Trophoblast cell (in vitro differentiated cells and primary cell): ENCODE measurements at regions not wholly inside any gene's neighbourhood (a gene's known extent, or its start where the extent isn't known, plus 50 kb on each side); places are given as distances from the start of the nearest gene placed in this dataset.

Source experiments
- DNase-seq, 2 donors: peaks; one replicate each; pipeline ENCODE4 v3.0.0-alpha.2; 2016
- H2AFZ ChIP-seq: 2 replicates; pipeline ENCODE4 v1.6.1; 2013; ENCODE audit warnings: low read length, moderate library complexity, mild to moderate bottlenecking; ENCODE audit not compliant: insufficient read depth, poor library complexity
- H2AK5ac ChIP-seq: 2 replicates; pipeline ENCODE4 v1.6.1; 2013; ENCODE audit warnings: mild to moderate bottlenecking, low read length
- H2BK120ac ChIP-seq: 2 replicates; pipeline ENCODE4 v1.6.1; 2013; ENCODE audit warnings: low read length, mild to moderate bottlenecking, moderate library complexity; ENCODE audit not compliant: insufficient read depth, poor library complexity
- H2BK12ac ChIP-seq: 2 replicates; pipeline ENCODE4 v1.6.1; 2013; ENCODE audit warnings: mild to moderate bottlenecking, low read length, moderate library complexity
- H2BK5ac ChIP-seq: 2 replicates; pipeline ENCODE4 v1.6.1; 2013; ENCODE audit warnings: low read length, low read depth, moderate library complexity, mild to moderate bottlenecking; ENCODE audit not compliant: poor library complexity
- H3K14ac ChIP-seq: 2 replicates; pipeline ENCODE4 v1.6.1; 2013; ENCODE audit warnings: mild to moderate bottlenecking, low read length
- H3K18ac ChIP-seq: 2 replicates; pipeline ENCODE4 v1.6.1; 2013; ENCODE audit warnings: mild to moderate bottlenecking, low read length
- H3K23ac ChIP-seq: 2 replicates; pipeline ENCODE4 v1.6.1; 2013; ENCODE audit warnings: low read length
- H3K27ac ChIP-seq: 2 replicates; pipeline ENCODE4 v1.5.1; 2013; ENCODE audit warnings: low read depth, mild to moderate bottlenecking, inconsistent platforms, low read length, moderate library complexity
- H3K27me3 ChIP-seq: 2 replicates; pipeline ENCODE4 v1.6.1; 2013; ENCODE audit warnings: inconsistent platforms, mild to moderate bottlenecking, low read length, moderate library complexity; ENCODE audit not compliant: insufficient read depth
- H3K36me3 ChIP-seq, 2 experiments: 1 replicate in 1 of 2; 2 replicates in 1 of 2; pipeline ENCODE4 v1.6.1; 2013; ENCODE audit warnings: low read length in 2 of 2, mild to moderate bottlenecking in 2 of 2, moderate library complexity in 1 of 2; ENCODE audit not compliant: insufficient read depth in 2 of 2, control insufficient read depth in 1 of 2
- H3K4ac ChIP-seq: 2 replicates; pipeline ENCODE4 v1.6.1; 2013; ENCODE audit warnings: low read depth, mild to moderate bottlenecking, low read length, moderate library complexity
- H3K4me1 ChIP-seq, 2 experiments: 1 replicate in 1 of 2; 2 replicates in 1 of 2; pipeline ENCODE4 v1.6.1; 2013; ENCODE audit warnings: low read length in 2 of 2, mild to moderate bottlenecking in 2 of 2, moderate library complexity in 1 of 2; ENCODE audit not compliant: insufficient read depth in 2 of 2, control insufficient read depth in 1 of 2
- H3K4me2 ChIP-seq: 2 replicates; pipeline ENCODE4 v1.6.1; 2013; ENCODE audit warnings: inconsistent platforms, mild to moderate bottlenecking, low read length, moderate library complexity
- H3K4me3 ChIP-seq: 2 replicates; pipeline ENCODE4 v1.5.1; 2013; ENCODE audit warnings: mild to moderate bottlenecking, low read depth, low read length, inconsistent platforms
- H3K79me1 ChIP-seq: one replicate; pipeline ENCODE4 v1.6.1; 2013; ENCODE audit warnings: low read length
- H3K79me2 ChIP-seq: 2 replicates; pipeline ENCODE4 v1.6.1; 2013; ENCODE audit warnings: low read length, mild to moderate bottlenecking; ENCODE audit not compliant: control insufficient read depth, insufficient read depth, poor library complexity
- H3K9ac ChIP-seq: 2 replicates; pipeline ENCODE4 v1.6.1; 2013; ENCODE audit warnings: mild to moderate bottlenecking, low read length
- H3K9me3 ChIP-seq: 2 replicates; pipeline ENCODE4 v1.6.1; 2013; ENCODE audit warnings: low read depth, mild to moderate bottlenecking, control low read depth, inconsistent platforms, low read length; ENCODE audit not compliant: insufficient read depth
- H4K12ac ChIP-seq: 2 replicates; pipeline ENCODE4 v1.6.1; 2013; ENCODE audit warnings: low read depth, mild to moderate bottlenecking, low read length, moderate library complexity
- H4K8ac ChIP-seq: 2 replicates; pipeline ENCODE4 v1.6.1; 2013; ENCODE audit warnings: low read depth, mild to moderate bottlenecking, low read length, moderate library complexity
- H4K91ac ChIP-seq: one replicate; pipeline ENCODE4 v1.6.1; 2013; ENCODE audit warnings: low read depth, mild to moderate bottlenecking, low read length, moderate library complexity
- WGBS: extraction: QIAGEN DNeasy Blood & Tissue Kit; methylation state at CpG from one replicate; pipeline ENCODE4 v1.1.7; 2013; ENCODE audit warnings: missing lambda C conversion rate; ENCODE audit not compliant: insufficient read length, insufficient coverage; ENCODE audit errors: extremely low coverage; 5-methylcytosine and 5-hydroxymethylcytosine counted together

GRCh38 chr13:50400035-50400726 is 384.9 kb downstream of the KCNRG start:
- H3K9me3 ChIP-seq, result no peaks in the 10 kb centered on the region
- no peak overlapping the region for H3K18ac ChIP-seq
- no peak overlapping the region for H2BK120ac ChIP-seq
- H3K4me1 ChIP-seq, result no peaks in the 10 kb centered on the region
- no peak overlapping the region for H2AK5ac ChIP-seq
- no peaks in the 10 kb centered on the region for H3K27me3 ChIP-seq
- H3K27ac ChIP-seq, result no peak overlapping the region
- no peak overlapping the region for H4K91ac ChIP-seq
- no peak overlapping the region for H4K8ac ChIP-seq
- H3K23ac ChIP-seq, result no peak overlapping the region
- H2AFZ ChIP-seq, result no peak overlapping the region
- no peak overlapping the region for H2BK5ac ChIP-seq
- no peaks in the 10 kb centered on the region for H3K79me1 ChIP-seq
- no peak overlapping the region for H2BK12ac ChIP-seq
- no peak overlapping the region for H4K12ac ChIP-seq
- no peaks in the 10 kb centered on the region for H3K36me3 ChIP-seq
- H3K79me2 ChIP-seq, result no peaks in the 10 kb centered on the region
- WGBS, result no CpG with 5 or more reads among the region's 3 CpGs
- no peak for DNase-seq
- H3K4ac ChIP-seq, result no peak overlapping the region
- no peak overlapping the region for H3K9ac ChIP-seq
- no peak overlapping the region for H3K14ac ChIP-seq
- no peak overlapping the region for H3K4me3 ChIP-seq
- no peak overlapping the region for H3K4me2 ChIP-seq

DNA sequence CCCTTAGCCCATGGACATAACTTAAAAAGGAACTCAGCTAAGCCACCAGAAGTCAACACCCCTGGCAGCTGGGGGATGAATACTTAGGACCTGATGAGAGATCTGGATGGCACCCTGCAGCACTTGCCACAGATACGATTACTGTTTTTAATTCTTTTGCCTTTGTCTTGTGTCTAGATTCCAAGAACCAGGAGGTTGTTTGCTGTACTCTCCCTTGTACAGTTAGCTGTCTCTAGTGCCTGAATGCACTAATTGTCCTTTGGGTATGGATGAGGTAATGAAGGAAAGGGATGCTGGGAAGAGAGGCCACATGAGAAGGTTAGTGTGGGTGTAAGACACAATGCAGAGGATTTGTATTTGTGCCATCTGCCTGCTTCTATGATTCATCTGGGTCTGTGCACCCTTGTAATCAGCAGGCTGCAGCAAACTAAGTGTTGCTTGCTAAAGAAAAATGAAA is 385.8 kb downstream of the KCNRG start:
- Histone ChIP-seq H2BK12ac (no peak overlapping the region), H3K27ac (no peak overlapping the region), H2AK5ac (no peak overlapping the region), H4K91ac (no peak overlapping the region), H3K79me2 (no peaks in the 10 kb centered on the region), H2BK120ac (no peak overlapping the region), H3K27me3 (no peaks in the 10 kb centered on the region), H3K79me1 (no peaks in the 10 kb centered on the region), H3K4me3 (no peak overlapping the region), H3K4ac (no peak overlapping the region), H3K23ac (no peak overlapping the region), H2BK5ac (no peak overlapping the region), H3K18ac (no peak overlapping the region), H3K9ac (no peak overlapping the region), H2AFZ (no peak overlapping the region), H3K4me2 (no peak overlapping the region), H3K36me3 (no peaks in the 10 kb centered on the region), H4K8ac (no peak overlapping the region), H3K9me3 (no peaks in the 10 kb centered on the region), H4K12ac (no peak overlapping the region), H3K14ac (no peak overlapping the region), H3K4me1 (no peaks in the 10 kb centered on the region)
- WGBS, result no CpG with 5 or more reads among the region's 1 CpG
- no peak for DNase-seq

DNA sequence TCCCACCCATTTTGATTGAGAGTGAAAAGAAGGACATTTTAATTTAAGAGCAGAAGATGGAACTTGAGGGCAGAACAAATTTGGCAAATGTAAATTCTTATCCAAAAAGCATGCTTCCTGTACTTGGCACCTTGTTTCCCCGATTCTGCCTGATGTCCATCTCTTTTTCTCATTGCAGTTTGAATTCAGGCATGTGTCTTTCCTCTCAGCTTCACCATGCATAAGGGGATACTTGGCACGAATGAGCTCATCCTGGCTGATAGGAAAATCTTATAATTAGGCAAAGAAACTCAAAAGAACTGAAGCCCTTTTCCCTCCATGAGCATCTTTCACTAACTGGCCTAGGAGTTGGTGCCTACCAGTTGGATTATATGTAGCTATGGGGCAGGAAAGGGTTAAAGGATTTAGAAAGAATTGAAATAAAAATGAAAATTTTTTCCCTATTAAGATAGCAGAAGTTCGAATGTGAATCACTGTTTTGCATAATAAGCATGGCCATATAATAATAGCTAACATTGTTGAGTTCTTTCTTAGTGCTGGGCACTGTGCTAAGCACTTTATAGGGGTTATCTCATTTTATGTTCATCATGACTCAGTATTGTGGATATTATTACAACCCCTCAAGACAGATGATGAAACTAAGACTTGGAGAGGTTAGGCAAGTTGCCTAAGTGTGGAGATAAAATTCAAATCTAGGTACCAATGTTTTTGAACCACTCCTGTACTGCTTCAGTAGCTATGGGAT is 386.6 kb downstream of the KCNRG start:
- H3K18ac ChIP-seq, result no peak overlapping the region
- no peak overlapping the region for H4K91ac ChIP-seq
- H3K14ac ChIP-seq, result no peak overlapping the region
- no peak overlapping the region for H4K8ac ChIP-seq
- H2BK5ac ChIP-seq, result no peak overlapping the region
- H2BK120ac ChIP-seq, result no peak overlapping the region
- no peaks in the 10 kb centered on the region for H3K9me3 ChIP-seq
- H3K79me1 ChIP-seq, result no peaks in the 10 kb centered on the region
- no peak overlapping the region for H3K23ac ChIP-seq
- no peak overlapping the region for H3K4me2 ChIP-seq
- H2BK12ac ChIP-seq, result no peak overlapping the region
- no peak overlapping the region for H3K4me3 ChIP-seq
- H3K9ac ChIP-seq, result no peak overlapping the region
- no peak overlapping the region for H3K4ac ChIP-seq
- no peaks in the 10 kb centered on the region for H3K27me3 ChIP-seq
- H3K36me3 ChIP-seq, result no peaks in the 10 kb centered on the region
- no peaks in the 10 kb centered on the region for H3K4me1 ChIP-seq
- no peak overlapping the region for H3K27ac ChIP-seq
- no CpG with 5 or more reads among the region's 3 CpGs for WGBS
- H2AK5ac ChIP-seq, result no peak overlapping the region
- H4K12ac ChIP-seq, result no peak overlapping the region
- no peaks in the 10 kb centered on the region for H3K79me2 ChIP-seq
- no peak overlapping the region for H2AFZ ChIP-seq
- DNase-seq, result no peak

DNA sequence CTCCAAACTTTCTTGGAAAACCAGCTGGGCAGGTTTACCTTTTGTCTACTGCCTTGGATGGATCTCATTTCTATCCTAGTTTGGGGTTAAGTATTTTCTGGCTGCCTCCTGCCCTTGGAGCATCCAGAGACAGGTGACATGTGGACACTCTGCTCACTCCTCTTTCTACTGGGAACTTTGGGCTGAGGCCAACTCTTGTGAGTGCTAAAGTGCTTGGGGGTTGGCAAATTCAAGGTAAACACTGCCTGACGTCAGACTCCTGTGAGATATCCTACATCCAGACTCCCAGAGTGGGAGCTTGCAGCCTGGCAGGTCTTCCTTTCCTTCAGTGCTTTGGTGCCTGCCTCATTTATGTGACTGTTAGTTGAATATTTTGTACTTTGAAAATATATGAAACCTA is 388.1 kb downstream of the KCNRG start:
- Histone ChIP-seq H4K91ac (no peak overlapping the region), H2BK120ac (no peak overlapping the region), H3K79me1 (no peaks in the 10 kb centered on the region), H3K9me3 (no peaks in the 10 kb centered on the region), H3K18ac (no peak overlapping the region), H2BK12ac (no peak overlapping the region), H3K23ac (no peak overlapping the region), H3K79me2 (no peaks in the 10 kb centered on the region), H3K36me3 (no peaks in the 10 kb centered on the region), H3K27me3 (no peaks in the 10 kb centered on the region), H3K9ac (no peak overlapping the region), H3K27ac (no peak overlapping the region), H4K12ac (no peak overlapping the region), H3K4me2 (no peak overlapping the region), H3K4me1 (no peaks in the 10 kb centered on the region), H2AFZ (no peak overlapping the region), H3K4ac (no peak overlapping the region), H2BK5ac (no peak overlapping the region), H3K4me3 (no peak overlapping the region), H2AK5ac (no peak overlapping the region), H3K14ac (no peak overlapping the region), H4K8ac (no peak overlapping the region)
- no peak for DNase-seq
- no CpG with 5 or more reads among the region's 1 CpG for WGBS
